Activated CD4-positive, alpha-beta T cell treated with anti-CD3 and anti-CD28 coated beads, Interleukin-10, Interleukin-2, amounts not matched to agents 100 ng/mL and 50 ng/mL, durations not matched to agents 16 hours and 8 hours (primary cell): ENCODE measurements at regions not wholly inside any gene's neighbourhood (a gene's known extent, or its start where the extent isn't known, plus 50 kb on each side); places are given as distances from the start of the nearest gene placed in this dataset.

Experiments used
- DNase-seq: peaks from one replicate; pipeline ENCODE4 v3.0.0-alpha.2; 2020

DNA sequence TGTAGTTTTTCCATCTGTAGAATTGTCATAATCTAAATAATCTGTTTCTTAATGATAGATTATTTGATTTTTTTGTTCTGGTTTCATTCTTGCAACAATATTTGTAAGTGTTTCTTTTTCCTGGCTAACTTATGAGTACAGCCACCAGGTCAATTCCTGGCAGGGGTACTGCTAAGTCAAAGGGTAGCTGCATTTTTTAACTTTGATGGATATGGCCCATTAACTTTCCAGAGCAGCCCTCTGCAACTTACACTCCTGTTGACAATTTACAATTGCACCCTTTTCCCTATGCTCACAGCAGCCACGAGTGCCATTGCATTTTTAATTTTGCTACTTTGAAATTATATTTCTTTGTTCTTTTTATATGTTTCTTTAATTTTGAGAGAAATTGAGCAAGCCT, 209.3 kb upstream of the CST7 start:
- no peak for DNase-seq

- no peak for DNase-seq
Observed at GRCh38 chr20:24741493-24742072, 207.5 kb upstream of the CST7 start.

DNA sequence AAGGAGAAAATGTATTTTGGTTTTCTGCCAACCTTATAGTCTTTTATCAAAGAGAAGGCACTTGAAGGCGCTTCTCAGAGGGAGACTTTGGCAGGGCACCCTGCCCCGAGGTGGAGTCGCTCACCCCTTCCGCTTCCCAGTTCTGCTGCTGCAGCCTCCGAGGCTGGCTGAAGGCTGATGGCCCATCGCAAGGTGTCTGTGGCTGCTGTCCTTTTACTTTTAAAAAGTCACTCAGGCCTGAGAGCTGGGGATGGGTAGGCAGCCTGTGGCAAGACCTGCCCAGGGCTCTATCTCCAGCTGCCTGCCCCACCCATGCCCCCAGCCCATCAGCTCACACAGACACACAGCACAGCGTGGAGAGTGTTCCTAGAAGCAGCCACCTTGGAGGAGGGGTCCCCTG, 206.6 kb upstream of the CST7 start:
- no peak for DNase-seq

GRCh38 chr20:24742989-24743388, 206.1 kb upstream of the CST7 start:
- no peak for DNase-seq

DNA sequence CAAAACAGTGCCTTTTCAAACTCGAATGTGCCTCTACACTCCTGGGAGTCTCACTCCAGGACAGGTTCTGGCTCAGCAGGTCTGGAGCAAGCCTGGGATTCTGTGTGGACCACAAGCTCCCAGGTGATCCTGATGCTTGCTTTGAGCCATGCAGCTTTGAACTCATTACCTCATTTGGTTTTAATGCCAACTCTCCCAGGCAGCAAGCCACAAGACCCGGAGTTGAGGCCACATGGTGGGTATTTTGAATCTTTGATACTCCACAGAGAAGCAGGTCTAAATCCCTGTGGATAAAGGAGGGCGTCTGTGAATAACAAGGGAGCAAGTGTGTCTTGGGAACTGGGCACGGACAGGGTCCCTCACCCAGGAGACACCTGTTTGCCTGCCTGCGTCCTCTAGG, 205.4 kb upstream of the CST7 start:
- DNase-seq: no peak

- no peak for DNase-seq
Observed at GRCh38 chr20:24744747-24745146, 204.3 kb upstream of the CST7 start.

DNA sequence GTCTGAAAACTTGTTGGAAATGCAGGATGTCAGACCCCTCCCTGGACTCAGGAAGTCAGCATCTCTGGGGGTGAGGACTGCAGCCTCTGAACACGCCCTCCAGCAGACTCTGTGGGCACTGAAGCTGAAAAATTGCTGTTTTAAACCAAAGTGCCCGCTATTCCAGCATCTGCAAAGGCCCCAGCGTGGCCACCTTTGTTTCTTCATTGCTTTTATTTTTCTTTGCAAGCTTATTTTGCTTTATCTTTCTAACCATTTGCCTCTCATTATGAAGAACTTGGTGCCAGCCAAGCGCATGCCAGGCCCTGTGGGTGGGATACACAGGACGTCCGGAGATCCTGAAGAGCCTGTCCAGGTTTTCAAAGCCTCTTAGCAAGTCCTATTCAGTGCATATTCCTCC, 203.9 kb upstream of the CST7 start:
- DNase-seq: no peak

DNA sequence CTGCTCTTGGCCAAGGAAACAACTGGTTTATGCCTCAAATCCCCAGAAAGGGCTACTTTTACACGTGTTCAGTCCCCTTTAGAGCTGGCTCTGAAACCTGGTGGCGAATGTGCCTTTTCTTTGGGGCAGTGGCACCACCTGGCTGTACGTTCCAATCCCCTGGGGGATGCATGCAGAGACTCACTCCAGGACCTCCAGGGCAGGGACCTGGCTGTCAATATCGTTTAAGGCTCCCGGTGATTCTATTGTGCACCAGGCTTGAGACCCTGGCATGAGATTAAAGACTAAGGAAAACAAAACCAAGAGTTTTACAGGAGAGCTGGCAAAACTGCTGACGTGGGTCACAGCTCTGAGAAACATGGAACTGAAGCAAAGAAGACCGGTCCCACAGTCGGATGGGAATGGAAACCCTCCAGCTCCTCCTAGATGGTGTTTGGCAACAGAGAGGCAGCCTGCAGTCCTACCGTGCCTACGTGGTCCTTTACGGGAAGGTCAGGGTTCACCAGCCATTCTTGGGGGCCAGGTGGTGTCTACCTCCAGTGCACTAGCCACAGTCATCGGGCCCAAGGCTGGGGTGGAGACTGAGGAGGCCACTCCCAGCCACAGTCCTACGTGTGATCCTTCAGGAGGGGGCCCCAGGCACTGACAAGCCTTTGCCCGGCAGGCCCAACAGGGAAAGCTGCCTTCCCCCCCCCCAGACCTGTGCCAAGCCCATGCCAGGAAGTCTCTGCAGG, 203.3 kb upstream of the CST7 start:
- DNase-seq: no peak

- DNase-seq: no peak
Observed at GRCh38 chr20:24746351-24746685, 202.8 kb upstream of the CST7 start.

DNA sequence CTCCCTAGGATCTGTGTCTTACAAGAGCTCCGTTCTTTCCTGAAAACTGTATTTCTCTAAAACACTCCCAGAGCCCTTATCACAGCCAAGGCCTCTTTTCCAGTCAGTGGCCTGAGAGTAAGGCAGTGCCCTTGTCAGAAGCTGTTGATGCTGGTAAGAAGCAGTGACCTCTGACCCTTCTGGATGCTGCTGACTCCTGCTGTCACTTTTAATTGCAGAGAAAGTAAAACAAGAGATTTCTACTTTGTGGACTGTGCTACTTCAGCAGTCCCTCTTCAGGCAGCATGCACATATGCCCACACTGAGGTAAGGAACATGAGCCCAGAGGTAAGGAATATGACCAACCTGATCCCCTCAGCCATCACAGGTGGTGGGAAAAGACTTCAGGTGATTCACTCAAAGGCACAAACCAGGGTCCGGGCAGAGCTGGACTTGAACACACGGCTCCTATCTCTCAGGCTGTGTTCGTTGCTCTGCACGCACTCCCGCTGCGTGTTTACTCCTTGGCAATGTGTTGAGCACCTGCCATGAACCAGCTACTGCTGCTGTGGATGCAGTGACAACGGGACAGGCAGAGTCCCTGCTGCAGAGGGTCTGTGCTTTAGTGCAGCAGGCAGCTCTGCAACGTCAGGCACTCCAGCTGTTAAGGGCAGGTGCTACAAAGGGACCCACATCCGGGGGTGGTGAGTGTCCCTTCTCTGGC, 201.9 kb upstream of the CST7 start:
- no peak for DNase-seq

GRCh38 chr20:24747881-24748595, 201.0 kb upstream of the CST7 start:
- DNase-seq: no peak

- no peak for DNase-seq
Observed at GRCh38 chr20:24751551-24751950, 197.5 kb upstream of the CST7 start.

- no peak for DNase-seq
Observed at GRCh38 chr20:24752612-24753011, 196.5 kb upstream of the CST7 start.

DNA sequence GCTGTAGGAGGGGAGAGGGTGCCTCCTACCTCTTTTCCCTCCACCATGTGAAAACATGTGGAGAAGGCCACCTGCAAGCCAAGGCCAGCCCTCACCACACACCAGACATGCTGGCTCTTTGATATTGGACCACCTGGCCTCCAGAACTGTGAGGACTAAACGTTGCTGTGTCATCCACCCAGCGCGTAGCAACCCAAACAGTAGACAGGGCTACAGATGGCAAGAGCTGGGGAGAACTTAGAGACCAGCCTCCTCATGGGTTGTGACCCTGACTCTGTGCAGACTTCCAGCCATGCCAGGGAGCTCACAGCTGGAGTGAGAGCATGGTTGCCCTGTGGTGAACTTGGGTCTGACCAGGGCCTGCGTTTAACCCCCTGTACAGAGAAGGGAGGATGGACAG, 195.9 kb upstream of the CST7 start:
- DNase-seq: no peak

DNA sequence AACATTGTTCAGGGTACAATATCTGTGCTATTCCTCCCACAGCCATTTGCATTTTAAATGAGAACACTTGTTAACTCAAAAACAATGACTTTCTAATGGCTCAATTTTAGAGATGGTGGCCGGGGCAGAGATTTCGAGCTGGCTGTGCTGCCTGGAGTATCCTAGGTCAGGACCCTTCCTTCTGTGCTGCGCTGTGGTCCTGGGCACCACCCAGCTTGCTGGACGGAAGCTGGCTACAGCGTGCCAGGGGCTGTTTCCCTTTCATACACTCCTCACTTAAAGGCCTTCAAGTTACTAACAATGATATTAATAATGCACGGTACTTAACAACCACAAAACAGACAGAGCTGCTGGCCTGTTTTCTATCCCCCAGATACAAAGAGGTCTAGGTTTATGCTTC, 194.4 kb upstream of the CST7 start:
- DNase-seq: no peak

- DNase-seq: no peak
Observed at GRCh38 chr20:24755411-24755922, 193.6 kb upstream of the CST7 start.

DNA sequence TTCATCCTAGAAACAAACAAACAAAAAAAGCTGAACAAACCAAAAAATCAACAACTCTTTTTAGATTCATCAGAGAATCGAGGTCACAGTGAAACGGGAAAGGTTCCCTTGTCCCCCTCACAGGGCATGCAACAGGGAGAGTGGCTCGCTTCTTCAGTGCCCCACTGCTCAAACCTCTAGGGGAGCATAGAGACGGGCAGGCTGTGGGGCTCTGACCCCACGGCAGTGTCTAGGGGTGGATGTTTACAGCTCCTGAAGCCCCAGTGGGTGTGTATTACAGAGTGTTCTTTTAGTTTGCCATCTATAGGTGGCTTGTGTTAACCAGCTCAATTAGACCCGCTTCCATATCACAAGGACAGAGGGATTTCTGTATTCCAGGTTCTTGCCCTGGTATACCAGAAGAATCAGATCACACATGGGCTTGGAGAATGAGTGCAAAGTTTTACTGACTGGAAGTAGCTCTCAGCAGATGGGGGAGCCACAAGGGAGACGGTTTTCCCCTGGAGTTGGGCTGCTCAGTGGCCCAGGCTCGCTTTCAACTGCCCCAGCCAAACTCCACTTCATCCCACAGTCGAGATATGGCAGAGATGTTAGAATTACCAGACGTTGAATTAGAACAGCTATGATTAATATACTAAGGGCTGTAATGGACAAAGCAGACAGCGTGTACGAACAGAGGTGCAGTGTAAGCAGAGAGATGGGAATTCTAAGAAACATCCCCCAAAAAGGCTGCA, 192.6 kb upstream of the CST7 start:
- DNase-seq: no peak

- DNase-seq: no peak
Observed at GRCh38 chr20:24761220-24762065, 187.6 kb upstream of the CST7 start.

DNA sequence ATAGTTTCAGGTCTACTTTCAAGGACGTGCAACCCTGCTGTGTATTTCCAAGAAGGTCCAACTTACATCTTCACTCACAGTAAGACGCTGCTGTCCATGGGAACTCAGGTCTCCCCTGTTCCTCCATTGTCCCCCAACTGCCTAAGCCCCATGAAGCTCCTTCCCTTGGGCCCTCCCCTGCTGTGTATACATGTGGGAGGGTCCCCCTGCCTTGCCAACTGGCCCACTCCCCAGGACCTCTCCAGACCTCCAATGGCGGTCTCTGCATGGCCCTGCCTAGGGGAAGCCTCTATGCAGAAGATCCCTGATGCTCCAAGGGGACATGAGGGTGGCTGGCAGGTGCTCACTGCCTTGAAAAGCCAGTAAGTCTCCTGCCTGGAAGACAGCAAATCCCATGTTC, 186.7 kb upstream of the CST7 start:
- DNase-seq: no peak

DNA sequence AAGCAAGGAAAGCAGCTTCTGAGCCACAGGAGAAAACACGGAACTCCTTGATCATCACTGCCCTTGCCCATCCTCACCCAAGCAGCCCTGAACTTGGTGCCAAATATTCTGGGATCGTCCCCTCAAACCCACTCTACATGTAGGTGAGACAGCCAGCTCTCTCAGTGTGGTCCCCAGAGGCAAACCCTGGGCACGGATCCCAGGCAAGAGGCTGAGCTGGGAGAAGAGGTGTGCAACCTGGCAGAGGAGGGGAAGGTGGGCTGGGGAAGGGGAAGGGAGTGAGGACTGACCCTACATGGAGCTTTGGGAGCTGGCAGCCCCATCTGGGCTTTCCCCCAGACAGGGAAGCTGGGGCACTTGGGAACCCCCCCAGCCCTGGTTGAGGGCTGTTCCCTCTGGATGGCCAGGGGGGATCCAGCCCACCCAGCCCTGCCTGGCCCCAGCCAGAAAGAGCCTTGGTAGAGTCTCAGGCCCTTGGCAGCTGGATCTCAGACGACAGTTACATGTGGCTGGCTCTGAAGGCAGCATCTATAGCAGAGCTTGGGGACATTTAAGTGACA, 186.2 kb upstream of the CST7 start:
- no peak for DNase-seq

DNA sequence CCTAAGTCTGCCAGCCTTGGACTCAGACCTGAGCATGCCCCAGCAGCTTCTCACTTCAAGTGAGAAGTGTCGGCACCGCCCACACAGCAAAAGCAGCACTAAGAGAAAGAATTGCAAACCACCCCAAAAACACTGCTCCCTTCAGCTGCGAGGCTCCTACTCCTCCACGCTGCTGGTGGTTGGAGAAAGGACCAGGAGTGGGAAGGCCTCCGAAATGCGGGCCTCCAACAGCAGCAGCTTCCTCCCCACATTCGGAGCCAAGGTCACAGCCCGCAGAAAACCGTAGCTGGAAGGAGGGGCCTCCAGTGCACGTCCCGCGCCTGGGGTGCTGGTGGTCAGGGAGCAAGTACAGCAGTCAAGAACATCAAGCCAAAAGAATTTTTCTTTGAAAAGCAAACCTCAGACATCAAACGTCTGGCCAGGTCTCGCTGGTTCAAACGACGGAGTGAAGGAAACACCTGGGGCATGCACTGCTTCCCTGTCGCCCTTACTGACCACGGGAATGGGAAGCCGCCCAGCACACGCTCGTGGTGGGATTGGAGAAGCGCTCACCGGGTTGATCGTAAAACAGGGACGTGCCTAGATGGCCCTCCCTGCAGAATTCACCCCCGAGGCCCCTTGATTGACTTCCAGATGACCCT, 185.6 kb upstream of the CST7 start:
- no peak for DNase-seq
